Right lobe of liver (tissue), 4 donors: ENCODE measurements at regions not wholly inside any gene's neighbourhood (a gene's known extent, or its start where the extent isn't known, plus 50 kb on each side); places are given as distances from the start of the nearest gene placed in this dataset.

Experiments used
- CTCF ChIP-seq, 4 donors: fragments of 200-600 bp in 3 of 4; fragments of 450-650 bp in 1 of 4; IDR thresholded peaks; one replicate each; pipeline versions ENCODE4 v1.5.1 to v1.8.0; 2016 to 2022; ENCODE audit warnings: antibody characterized with exemption in 4 of 4, mild to moderate bottlenecking in 2 of 4
- POLR2A ChIP-seq: fragments of 450-650 bp; IDR thresholded peaks from one replicate; pipeline ENCODE4 v1.6.1; 2017; ENCODE audit warnings: antibody characterized with exemption, mild to moderate bottlenecking
- donor health status: DM: no; HTN: no; CAD: no.
- donor health status: DM: no; HTN: no; CAD: no.
- donor health status: DM: no; HTN: yes; CAD: no.

GRCh38 chr11:119933584-119933983 lies 204.3 kb downstream of the TRIM29 start:
- TF ChIP-seq CTCF (IDR thresholded peaks at IDR 0.05) (no peak), POLR2A (no peak)
